OCI-LY3 (cell line): ENCODE measurements at regions not wholly inside any gene's neighbourhood (a gene's known extent, or its start where the extent isn't known, plus 50 kb on each side); places are given as distances from the start of the nearest gene placed in this dataset.

ENCODE experiments used
- H2AFZ ChIP-seq: fragments of 200-600, 300-600 bp; shearing (Covaris generic); 2 replicates; pipeline ENCODE4 v1.6.0; 2014; ENCODE audit warnings: antibody characterized with exemption, low read depth, low read length
- H3K27ac ChIP-seq: fragments of 200-600, 300-600 bp; sonication (generic); 2 replicates; pipeline ENCODE4 v1.5.1; 2014; ENCODE audit warnings: mild to moderate bottlenecking, low read length, moderate library complexity, mixed read lengths
- H3K27me3 ChIP-seq: fragments of 200-600, 300-600 bp; sonication (generic); 2 replicates; pipeline ENCODE4 v1.6.1; 2014; ENCODE audit warnings: low read depth, low read length, mixed read lengths
- H3K36me3 ChIP-seq: fragments of 200-600, 300-600 bp; sonication (generic); replicated peaks from 2 replicates; pipeline ENCODE3; 2014; ENCODE audit warnings: low read depth, low read length, mixed read lengths
- H3K4me1 ChIP-seq: fragments of 300-600, 200-600 bp; sonication (generic); 2 replicates; pipeline ENCODE4 v1.6.1; 2014; ENCODE audit warnings: low read length, mixed read lengths
- H3K4me2 ChIP-seq: fragments of 200-600, 300-600 bp; sonication (generic); 2 replicates; pipeline ENCODE4 v1.6.1; 2014; ENCODE audit warnings: low read length, mixed read lengths
- H3K4me3 ChIP-seq: fragments of 300-600, 200-600 bp; sonication (generic); 2 replicates; pipeline ENCODE4 v1.5.1; 2014; ENCODE audit warnings: antibody characterized with exemption, mild to moderate bottlenecking, low read length, moderate library complexity
- H3K79me2 ChIP-seq: fragments of 300-600, 200-600 bp; shearing (Covaris generic); 2 replicates; pipeline ENCODE4 v1.6.1; 2014; ENCODE audit warnings: mild to moderate bottlenecking, low read length, mixed read lengths
- H3K9ac ChIP-seq: fragments of 300-600, 200-600 bp; shearing (Covaris generic); 2 replicates; pipeline ENCODE4 v1.6.0; 2014; ENCODE audit warnings: mild to moderate bottlenecking, low read length, moderate library complexity
- H3K9me3 ChIP-seq: fragments of 200-600, 300-600 bp; shearing (Covaris generic); 2 replicates; pipeline ENCODE4 v1.6.1; 2014; ENCODE audit warnings: low read length, mixed read lengths; ENCODE audit not compliant: insufficient read depth
- H4K20me1 ChIP-seq: fragments of 200-600, 300-600 bp; sonication (generic); 2 replicates; pipeline ENCODE4 v1.6.1; 2016; ENCODE audit warnings: low read length, mixed read lengths; ENCODE audit not compliant: insufficient read depth
- EZH2phosphoT487 ChIP-seq: fragments of 200-600 bp; shearing (Covaris generic); IDR thresholded peaks from 2 replicates; pipeline ENCODE4 v1.6.1; 2018; ENCODE audit warnings: antibody characterized with exemption, mixed run types, low read depth
- TF ChIP-seq, protein P1 (sequence below): fragments of 200-600, 300-600 bp; sonication (generic); IDR thresholded peaks from 2 replicates; pipeline ENCODE4 v1.5.1; 2014; ENCODE audit warnings: antibody characterized with exemption, low read length, low read depth

DNA sequence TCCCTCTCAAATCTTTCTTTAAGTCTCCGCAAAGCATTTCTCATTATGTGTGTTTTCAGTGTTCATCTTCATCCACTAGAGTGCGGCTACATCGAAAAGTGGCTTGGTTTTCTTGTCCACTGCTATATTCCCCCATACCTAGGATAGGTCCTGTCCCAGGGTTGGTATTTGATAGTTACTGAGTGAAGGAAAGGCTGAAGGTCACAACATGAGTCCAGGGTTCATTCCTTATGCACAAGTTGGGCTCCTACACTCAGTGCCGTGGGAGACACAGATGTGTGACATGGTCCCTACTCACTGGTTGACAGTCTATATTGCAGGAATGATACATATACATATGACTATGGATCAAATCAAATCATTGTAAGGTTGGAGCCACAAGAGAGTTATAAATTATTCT, 55.4 kb upstream of the RELL1 start:
- TF ChIP-seq EZH2phosphoT487 = no peak
- TF ChIP-seq, protein P1, sequence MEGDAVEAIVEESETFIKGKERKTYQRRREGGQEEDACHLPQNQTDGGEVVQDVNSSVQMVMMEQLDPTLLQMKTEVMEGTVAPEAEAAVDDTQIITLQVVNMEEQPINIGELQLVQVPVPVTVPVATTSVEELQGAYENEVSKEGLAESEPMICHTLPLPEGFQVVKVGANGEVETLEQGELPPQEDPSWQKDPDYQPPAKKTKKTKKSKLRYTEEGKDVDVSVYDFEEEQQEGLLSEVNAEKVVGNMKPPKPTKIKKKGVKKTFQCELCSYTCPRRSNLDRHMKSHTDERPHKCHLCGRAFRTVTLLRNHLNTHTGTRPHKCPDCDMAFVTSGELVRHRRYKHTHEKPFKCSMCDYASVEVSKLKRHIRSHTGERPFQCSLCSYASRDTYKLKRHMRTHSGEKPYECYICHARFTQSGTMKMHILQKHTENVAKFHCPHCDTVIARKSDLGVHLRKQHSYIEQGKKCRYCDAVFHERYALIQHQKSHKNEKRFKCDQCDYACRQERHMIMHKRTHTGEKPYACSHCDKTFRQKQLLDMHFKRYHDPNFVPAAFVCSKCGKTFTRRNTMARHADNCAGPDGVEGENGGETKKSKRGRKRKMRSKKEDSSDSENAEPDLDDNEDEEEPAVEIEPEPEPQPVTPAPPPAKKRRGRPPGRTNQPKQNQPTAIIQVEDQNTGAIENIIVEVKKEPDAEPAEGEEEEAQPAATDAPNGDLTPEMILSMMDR = no peak
- H3K4me1 ChIP-seq = no peaks in the 10 kb centered on the region
- H2AFZ ChIP-seq = no peak overlapping the region
- no peak overlapping the region for H3K4me3 ChIP-seq
- H3K9ac ChIP-seq = no peak overlapping the region
- no peak overlapping the region for H3K4me2 ChIP-seq
- H3K79me2 ChIP-seq = no peaks in the 10 kb centered on the region
- no peaks in the 10 kb centered on the region for H3K36me3 ChIP-seq
- no peak overlapping the region for H3K27ac ChIP-seq
- no peaks in the 10 kb centered on the region for H4K20me1 ChIP-seq
- peaks cover 3% of the 10 kb centered on the region; the same call in 1 of the 2 replicates for H3K27me3 ChIP-seq
- H3K9me3 ChIP-seq = no peaks in the 10 kb centered on the region

- no peak overlapping the region for H2AFZ ChIP-seq
- peaks cover 3% of the 10 kb centered on the region; the same call in 1 of the 2 replicates for H3K27me3 ChIP-seq
- no peaks in the 10 kb centered on the region for H3K79me2 ChIP-seq
- no peaks in the 10 kb centered on the region for H3K36me3 ChIP-seq
- H3K4me1 ChIP-seq = no peaks in the 10 kb centered on the region
- no peaks in the 10 kb centered on the region for H4K20me1 ChIP-seq
- no peak for TF ChIP-seq EZH2phosphoT487
- TF ChIP-seq, protein P1 = no peak
- H3K9ac ChIP-seq = no peak overlapping the region
- H3K4me2 ChIP-seq = no peak overlapping the region
- H3K27ac ChIP-seq = no peak overlapping the region
- H3K9me3 ChIP-seq = no peaks in the 10 kb centered on the region
- H3K4me3 ChIP-seq = no peak overlapping the region
Measured at GRCh38 chr4:37740546-37740945, 54.4 kb upstream of the RELL1 start.

DNA sequence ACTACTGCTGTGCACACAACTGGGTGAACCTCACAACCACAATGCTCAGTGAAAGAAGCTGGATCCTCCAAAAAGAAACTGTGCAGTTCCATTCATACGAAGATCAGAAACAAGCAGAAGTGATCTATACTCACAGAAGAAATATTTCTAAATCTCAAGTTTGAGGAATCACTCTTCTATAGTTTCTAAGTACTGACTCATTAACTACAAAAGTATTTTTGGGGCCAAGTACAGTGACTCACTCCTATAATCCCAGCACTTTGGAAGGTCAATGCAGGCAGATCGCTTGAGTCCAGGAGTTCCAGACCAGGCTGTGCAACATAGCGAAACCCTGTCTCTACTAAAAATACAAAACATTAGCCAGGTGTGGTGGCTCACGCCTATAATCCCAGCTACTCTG, 51.3 kb upstream of the RELL1 start:
- H3K36me3 ChIP-seq = no peaks in the 10 kb centered on the region
- TF ChIP-seq, protein P1 = no peak
- no peak for TF ChIP-seq EZH2phosphoT487
- H3K4me1 ChIP-seq = peaks cover 8% of the 10 kb centered on the region
- H3K4me2 ChIP-seq = no peak overlapping the region
- H3K9me3 ChIP-seq = no peaks in the 10 kb centered on the region
- H3K79me2 ChIP-seq = no peaks in the 10 kb centered on the region
- no peak overlapping the region for H3K4me3 ChIP-seq
- H3K27ac ChIP-seq = no peak overlapping the region
- H2AFZ ChIP-seq = no peak overlapping the region
- H3K27me3 ChIP-seq = peaks cover 3% of the 10 kb centered on the region; the same call in 1 of the 2 replicates
- no peak overlapping the region for H3K9ac ChIP-seq
- H4K20me1 ChIP-seq = no peaks in the 10 kb centered on the region
